ENCODE measurements at regions not wholly inside any gene's neighbourhood (a gene's known extent, or its start where the extent isn't known, plus 50 kb on each side); places are given as distances from the start of the nearest gene placed in this dataset.

GRCh38 chr14:71202881-71203280, 295.6 kb downstream of the PCNX1 start:
- no peak for DNase-seq (ENCODE audit: low spot score)

GRCh38 chr14:71203306-71203705, 296.0 kb downstream of the PCNX1 start:
- no peak for DNase-seq (ENCODE audit: low spot score)

GRCh38 chr14:71204231-71204630, 297.0 kb downstream of the PCNX1 start:
- no peak for DNase-seq (ENCODE audit: low spot score)

GRCh38 chr14:71204768-71205167, 297.5 kb downstream of the PCNX1 start:
- no peak for DNase-seq (ENCODE audit: low spot score)

GRCh38 chr14:71206123-71206522, 298.9 kb downstream of the PCNX1 start:
- DNase-seq (ENCODE audit: low spot score), result no peak

GRCh38 chr14:71206766-71207371, 299.6 kb downstream of the PCNX1 start:
- DNase-seq (ENCODE audit: low spot score), result no peak

- DNase-seq (ENCODE audit: low spot score), result no peak
Measured at GRCh38 chr14:71208702-71209357, 301.6 kb downstream of the PCNX1 start.

GRCh38 chr14:71209888-71210287, 302.6 kb downstream of the PCNX1 start:
- DNase-seq (ENCODE audit: low spot score), result no peak

- no peak for DNase-seq (ENCODE audit: low spot score)
Measured at GRCh38 chr14:71212093-71212492, 304.8 kb downstream of the PCNX1 start.

GRCh38 chr14:71212683-71213107, 305.4 kb downstream of the PCNX1 start:
- no peak for DNase-seq (ENCODE audit: low spot score)

GRCh38 chr14:71214241-71214640, 307.0 kb downstream of the PCNX1 start:
- no peak for DNase-seq (ENCODE audit: low spot score)

- DNase-seq (ENCODE audit: low spot score), result no peak
Measured at GRCh38 chr14:71220462-71220861, 313.2 kb downstream of the PCNX1 start.

GRCh38 chr14:71221119-71221518, 313.9 kb downstream of the PCNX1 start:
- DNase-seq (ENCODE audit: low spot score), result no peak

- no peak for DNase-seq (ENCODE audit: low spot score)
Measured at GRCh38 chr14:71225113-71225512, 317.9 kb downstream of the PCNX1 start.

- DNase-seq (ENCODE audit: low spot score), result no peak
Measured at GRCh38 chr14:71228711-71229110, 321.5 kb downstream of the PCNX1 start.

GRCh38 chr14:71229875-71230274, 322.6 kb downstream of the PCNX1 start:
- no peak for DNase-seq (ENCODE audit: low spot score)

- no peak for DNase-seq (ENCODE audit: low spot score)
Measured at GRCh38 chr14:71230897-71231296, 323.6 kb downstream of the PCNX1 start.

- no peak for DNase-seq (ENCODE audit: low spot score)
Measured at GRCh38 chr14:71231521-71232393, 324.5 kb downstream of the PCNX1 start.

GRCh38 chr14:71232506-71232905, 325.2 kb downstream of the PCNX1 start:
- no peak for DNase-seq (ENCODE audit: low spot score)

- no peak for DNase-seq (ENCODE audit: low spot score)
Measured at GRCh38 chr14:71235875-71236274, 328.6 kb downstream of the PCNX1 start.

- no peak for DNase-seq (ENCODE audit: low spot score)
Measured at GRCh38 chr14:71236487-71236886, 329.2 kb downstream of the PCNX1 start.

- DNase-seq (ENCODE audit: low spot score), result no peak
Measured at GRCh38 chr14:71237556-71237955, 330.3 kb downstream of the PCNX1 start.

GRCh38 chr14:71238835-71239234, 331.6 kb downstream of the PCNX1 start:
- DNase-seq (ENCODE audit: low spot score), result no peak

Data from hematopoietic multipotent progenitor cell treated with erythropoietin and hydrocortisone succinate and interleukin-3 and kit ligand, for 17 days (in vitro differentiated cells).